WERI-Rb-1 (cell line): ENCODE measurements at regions not wholly inside any gene's neighbourhood (a gene's known extent, or its start where the extent isn't known, plus 50 kb on each side); places are given as distances from the start of the nearest gene placed in this dataset.
"Not testable (repeated sequence)": the region's sequence is repeated elsewhere in the genome, so short reads cannot be mapped to it uniquely, and the experiment has no call there.

Source experiments
- DNase-seq: peaks from one replicate; pipeline ENCODE4 v3.0.0-alpha.2; 2020
- H3K27ac ChIP-seq: fragments of 250-450 bp; sonication (Bioruptor Pico); 2 replicates; pipeline ENCODE4 v1.5.1; 2020; ENCODE audit warnings: mild to moderate bottlenecking, moderate library complexity
- H3K27me3 ChIP-seq: fragments of 250-450 bp; sonication (Bioruptor Pico); 2 replicates; pipeline ENCODE4 v1.5.1; 2021; ENCODE audit warnings: mild to moderate bottlenecking, low read depth, moderate library complexity; ENCODE audit not compliant: insufficient read depth, severe bottlenecking
- H3K36me3 ChIP-seq: fragments of 250-450 bp; sonication (Bioruptor Pico); 2 replicates; pipeline ENCODE4 v1.5.1; 2020; ENCODE audit warnings: mild to moderate bottlenecking, moderate library complexity
- H3K4me3 ChIP-seq: 2 replicates; pipeline ENCODE4 v1.5.1; 2011; ENCODE audit warnings: low read depth, mild to moderate bottlenecking, control low read depth, low read length
- H3K9me3 ChIP-seq: fragments of 250-450 bp; sonication (Bioruptor Pico); 2 replicates; pipeline ENCODE4 v1.5.1; 2021; ENCODE audit warnings: mild to moderate bottlenecking, moderate library complexity; ENCODE audit not compliant: severe bottlenecking
- TF ChIP-seq, protein P1 (sequence below): IDR thresholded peaks from 2 replicates; pipeline ENCODE4 v1.5.1; 2011; ENCODE audit warnings: low read depth, mild to moderate bottlenecking, control low read depth, inconsistent platforms, low read length

DNA sequence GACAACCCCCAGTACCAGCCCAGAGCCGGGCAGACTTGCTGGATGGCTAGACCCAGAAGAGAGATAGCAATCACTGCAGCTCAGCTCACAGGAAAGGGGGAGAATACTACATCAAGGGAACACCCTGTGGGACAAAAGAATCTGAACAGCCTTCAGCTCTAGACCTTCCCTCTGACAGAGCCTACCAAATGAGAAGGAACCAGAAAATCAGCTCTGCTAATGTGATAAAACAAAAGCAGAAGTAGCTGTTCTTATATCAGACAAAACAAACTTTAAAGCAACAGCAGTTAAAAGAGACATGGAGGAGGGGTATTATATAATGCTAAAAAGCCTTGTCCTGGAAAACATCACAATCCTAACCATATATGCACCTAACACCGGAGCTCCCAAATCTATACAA, 283.3 kb downstream of the KLF13 start:
- Histone ChIP-seq H3K36me3 (no peaks in the 10 kb centered on the region), H3K27me3 (no peaks in the 10 kb centered on the region), H3K4me3 (no peak overlapping the region), H3K9me3 (no peaks in the 10 kb centered on the region), H3K27ac (no peak overlapping the region)
- TF ChIP-seq, protein P1, sequence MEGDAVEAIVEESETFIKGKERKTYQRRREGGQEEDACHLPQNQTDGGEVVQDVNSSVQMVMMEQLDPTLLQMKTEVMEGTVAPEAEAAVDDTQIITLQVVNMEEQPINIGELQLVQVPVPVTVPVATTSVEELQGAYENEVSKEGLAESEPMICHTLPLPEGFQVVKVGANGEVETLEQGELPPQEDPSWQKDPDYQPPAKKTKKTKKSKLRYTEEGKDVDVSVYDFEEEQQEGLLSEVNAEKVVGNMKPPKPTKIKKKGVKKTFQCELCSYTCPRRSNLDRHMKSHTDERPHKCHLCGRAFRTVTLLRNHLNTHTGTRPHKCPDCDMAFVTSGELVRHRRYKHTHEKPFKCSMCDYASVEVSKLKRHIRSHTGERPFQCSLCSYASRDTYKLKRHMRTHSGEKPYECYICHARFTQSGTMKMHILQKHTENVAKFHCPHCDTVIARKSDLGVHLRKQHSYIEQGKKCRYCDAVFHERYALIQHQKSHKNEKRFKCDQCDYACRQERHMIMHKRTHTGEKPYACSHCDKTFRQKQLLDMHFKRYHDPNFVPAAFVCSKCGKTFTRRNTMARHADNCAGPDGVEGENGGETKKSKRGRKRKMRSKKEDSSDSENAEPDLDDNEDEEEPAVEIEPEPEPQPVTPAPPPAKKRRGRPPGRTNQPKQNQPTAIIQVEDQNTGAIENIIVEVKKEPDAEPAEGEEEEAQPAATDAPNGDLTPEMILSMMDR: no peak
- no peak for DNase-seq

DNA sequence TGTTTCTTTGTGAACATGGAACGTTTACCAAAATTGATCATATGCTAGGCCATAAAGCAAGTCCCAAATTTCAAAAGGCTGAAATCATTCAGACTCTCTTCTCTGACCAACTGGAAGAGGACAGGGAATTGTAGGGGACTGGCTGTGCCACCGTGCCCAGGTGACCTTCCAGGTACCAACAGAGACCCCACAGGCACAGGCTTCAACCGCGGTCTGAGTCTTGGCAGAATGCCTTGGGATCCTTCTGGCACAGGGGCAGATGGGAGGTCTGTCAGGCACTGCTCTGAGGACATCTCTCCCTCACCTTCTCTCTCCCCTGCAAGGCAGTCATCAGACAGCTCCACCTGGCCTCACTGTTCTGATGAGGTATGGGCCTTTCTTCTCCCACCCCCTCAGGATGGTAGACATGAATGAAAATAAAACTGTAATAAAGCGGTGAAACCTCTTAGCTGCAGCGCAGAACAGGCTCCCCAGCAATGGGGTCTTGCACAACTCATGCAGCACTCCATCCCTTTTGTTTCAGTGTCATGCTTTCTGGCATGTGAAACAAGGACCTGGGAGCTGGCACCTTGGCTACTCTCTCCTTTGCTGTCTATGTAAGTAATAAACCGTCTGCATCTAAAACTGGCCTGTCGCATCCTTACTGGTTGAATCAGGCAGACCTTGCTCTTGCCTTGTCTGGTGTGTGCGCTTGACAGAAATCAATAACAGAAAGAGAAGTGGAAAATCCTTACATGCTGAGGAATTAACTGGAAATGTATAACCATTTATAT, 289.2 kb downstream of the KLF13 start:
- no peaks in the 10 kb centered on the region for H3K27me3 ChIP-seq
- TF ChIP-seq, protein P1: no peak
- DNase-seq: no peak

DNA sequence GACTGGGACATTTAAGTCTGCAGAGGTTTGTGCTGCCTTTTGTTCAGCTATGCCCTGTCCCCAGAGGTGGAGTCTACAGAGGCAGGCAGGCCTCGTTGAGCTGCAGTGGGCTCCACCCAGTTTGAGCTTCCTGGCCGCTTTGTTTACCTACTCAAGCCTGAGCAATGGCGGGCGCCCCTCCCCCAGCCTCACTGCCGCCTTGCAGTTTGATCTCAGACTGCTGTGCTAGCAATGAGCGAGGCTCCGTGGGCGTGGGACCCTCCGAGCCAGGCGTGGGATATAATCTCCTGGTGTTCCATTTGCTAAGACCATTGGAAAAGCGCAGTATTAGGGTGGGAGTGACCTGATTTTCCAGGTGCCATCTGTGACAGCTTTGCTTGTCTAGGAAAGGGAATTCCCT, 296.7 kb downstream of the KLF13 start:
- not testable (repeated sequence) for H3K36me3 ChIP-seq, H3K9me3 ChIP-seq, DNase-seq, H3K27ac ChIP-seq, H3K4me3 ChIP-seq, H3K27me3 ChIP-seq

More for the DNA sequence above, 289.2 kb downstream of the KLF13 start:
- H3K4me3 ChIP-seq: no peak overlapping the region
- H3K9me3 ChIP-seq: peaks cover 2% of the 10 kb centered on the region
- no peak overlapping the region for H3K27ac ChIP-seq
- H3K36me3 ChIP-seq: no peaks in the 10 kb centered on the region

DNA sequence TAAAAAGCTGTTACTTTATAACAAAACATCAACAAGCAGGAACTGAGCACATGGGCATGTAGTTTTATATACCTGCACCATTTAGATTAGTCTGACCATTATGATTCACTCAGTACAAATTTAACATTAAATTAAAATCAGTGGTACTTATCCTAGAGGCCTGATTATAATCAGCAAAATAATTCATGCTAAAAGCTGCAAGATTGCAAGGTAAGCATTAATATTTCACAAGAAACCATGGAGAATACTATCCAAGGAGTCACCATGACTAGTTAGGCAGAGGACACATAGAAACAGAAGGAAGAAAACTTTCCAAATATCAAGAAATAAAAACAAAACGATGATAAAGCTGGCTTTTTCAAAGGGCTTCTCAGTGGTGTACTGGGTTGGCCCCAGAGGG, 297.5 kb downstream of the KLF13 start:
- not testable (repeated sequence) for H3K27ac ChIP-seq, H3K27me3 ChIP-seq, H3K9me3 ChIP-seq, DNase-seq, H3K36me3 ChIP-seq, H3K4me3 ChIP-seq

DNA sequence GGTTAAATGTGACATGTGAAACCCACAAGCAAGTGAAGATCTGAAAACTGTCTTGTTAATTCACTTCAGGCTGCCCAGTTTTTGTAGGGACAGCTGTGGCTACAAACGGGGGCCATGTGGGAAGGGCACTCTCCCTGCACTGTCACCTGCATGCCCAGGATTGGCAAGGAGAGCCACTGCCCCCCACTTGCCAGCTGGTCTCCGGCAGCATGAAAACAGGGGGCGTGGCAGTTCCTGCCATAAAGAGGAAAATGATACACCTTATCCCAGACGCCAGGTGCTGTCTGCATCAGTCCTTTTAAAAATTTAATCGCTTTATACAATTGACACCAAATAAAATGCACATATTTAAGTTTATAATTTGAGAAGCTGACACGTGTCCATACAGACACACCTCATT, 309.1 kb downstream of the KLF13 start:
- not testable (repeated sequence) for H3K4me3 ChIP-seq

DNA sequence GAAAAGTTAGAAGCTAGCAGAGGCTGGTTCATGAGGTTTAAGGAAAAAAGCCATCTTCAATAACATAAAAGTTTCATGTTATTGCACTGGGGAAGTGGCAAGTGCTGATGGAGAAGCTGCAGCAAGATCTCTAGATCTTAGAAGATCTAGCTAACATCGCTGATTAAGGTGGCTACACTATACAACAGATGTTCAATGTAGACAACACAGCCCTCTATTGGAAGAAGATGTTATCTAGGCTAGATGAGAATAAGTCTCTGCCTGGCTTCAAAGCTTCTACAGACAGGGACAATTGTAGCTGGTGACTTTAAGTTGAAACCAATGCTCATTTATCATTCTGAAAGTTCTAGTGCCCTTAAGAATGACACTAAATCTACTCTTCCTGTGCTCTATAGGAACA, 310.3 kb downstream of the KLF13 start:
- H3K27ac ChIP-seq, H3K9me3 ChIP-seq, H3K36me3 ChIP-seq, H3K4me3 ChIP-seq, DNase-seq, H3K27me3 ChIP-seq: not testable (repeated sequence)

More for the DNA sequence above, 309.1 kb downstream of the KLF13 start:
- DNase-seq, H3K36me3 ChIP-seq, H3K9me3 ChIP-seq, H3K27me3 ChIP-seq, H3K27ac ChIP-seq: not testable (repeated sequence)

DNA sequence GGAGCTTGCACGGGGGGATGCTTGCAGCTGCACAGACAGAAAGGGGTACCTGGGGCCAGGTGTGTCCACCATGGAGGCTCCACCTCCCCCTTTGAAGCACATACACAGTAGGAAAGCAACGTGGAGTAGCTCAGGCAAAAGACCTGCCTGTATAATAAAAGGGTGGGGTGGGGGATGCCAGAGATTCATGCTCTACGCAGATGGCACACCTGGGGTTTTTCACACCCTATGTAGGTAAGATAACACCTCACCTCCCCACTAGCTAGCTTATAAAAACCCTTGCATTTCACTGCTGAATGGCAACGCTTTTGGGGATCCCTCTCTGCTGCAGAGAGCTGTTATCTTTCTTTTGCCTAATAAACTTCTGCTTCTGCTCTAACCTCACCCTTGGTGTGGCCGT, 317.3 kb downstream of the KLF13 start:
- H3K27ac ChIP-seq, H3K27me3 ChIP-seq, H3K36me3 ChIP-seq: not testable (repeated sequence)

DNA sequence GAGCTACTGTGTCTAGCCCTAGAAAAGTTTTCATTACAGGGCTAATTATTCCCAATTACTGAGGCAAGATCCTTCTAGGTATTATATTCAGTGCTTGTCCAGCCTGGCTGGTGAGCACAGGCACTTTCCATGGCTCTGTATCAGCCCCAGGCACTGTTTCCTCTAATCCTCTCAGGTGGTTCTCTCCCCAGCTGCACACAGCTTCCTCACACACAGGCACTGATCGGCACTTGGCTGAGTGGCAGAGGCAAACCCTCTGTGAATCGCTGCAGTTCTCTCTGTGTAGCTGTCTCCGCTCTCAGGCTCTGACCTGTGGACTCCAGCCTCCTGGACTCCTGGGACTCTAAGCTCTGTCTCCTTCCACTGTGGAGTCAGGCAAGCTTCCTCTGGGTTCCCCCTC, 318.1 kb downstream of the KLF13 start:
- H3K27me3 ChIP-seq, H3K4me3 ChIP-seq, H3K9me3 ChIP-seq, H3K27ac ChIP-seq, H3K36me3 ChIP-seq: not testable (repeated sequence)
- DNase-seq: peak; percentile 8

More for the DNA sequence above, 317.3 kb downstream of the KLF13 start:
- H3K9me3 ChIP-seq, DNase-seq, H3K4me3 ChIP-seq: not testable (repeated sequence)

DNA sequence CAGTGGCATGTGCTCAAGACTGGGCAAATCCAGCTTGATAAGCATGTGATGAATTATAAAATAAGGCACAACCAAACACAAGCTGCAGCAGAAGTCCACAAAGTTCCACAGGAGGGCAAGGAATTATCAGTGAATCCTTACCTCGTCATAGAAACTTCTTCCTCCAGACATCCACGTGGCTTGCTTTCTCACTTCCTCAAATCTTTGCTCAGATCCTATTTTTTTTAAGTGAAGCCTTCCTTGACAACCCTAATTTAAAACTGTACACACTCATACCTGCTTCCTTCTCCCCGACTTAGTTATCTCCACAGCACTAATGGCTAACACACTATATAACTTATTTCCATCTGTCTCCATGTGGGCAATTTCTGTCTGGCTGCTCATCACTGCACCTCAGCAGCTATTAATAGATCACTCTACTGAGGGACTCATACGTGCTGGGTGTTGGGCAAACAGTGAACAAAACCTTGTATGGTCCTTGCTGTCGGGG, 320.7 kb downstream of the KLF13 start:
- H3K36me3 ChIP-seq, H3K4me3 ChIP-seq, H3K27me3 ChIP-seq, DNase-seq, H3K27ac ChIP-seq, H3K9me3 ChIP-seq: not testable (repeated sequence)

DNA sequence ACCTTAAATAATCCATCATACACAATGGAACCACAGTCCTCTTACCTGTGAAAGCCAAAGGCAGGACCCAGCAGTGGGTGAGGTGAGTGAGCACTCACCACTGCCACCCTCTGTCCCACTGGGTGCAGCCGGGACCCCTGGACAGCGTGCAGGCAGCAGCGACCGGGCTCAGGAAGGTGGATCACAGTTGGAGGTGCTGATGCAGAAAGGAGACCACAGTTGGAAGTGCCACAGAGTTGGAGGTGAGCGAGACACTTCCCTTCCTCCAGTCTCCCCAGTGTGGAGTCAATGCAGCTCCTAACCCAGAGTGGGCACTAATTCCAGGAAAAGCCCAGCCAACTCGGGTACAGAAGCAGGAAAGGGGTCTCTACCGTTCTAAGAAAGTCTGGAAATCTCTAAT, 323.0 kb downstream of the KLF13 start:
- not testable (repeated sequence) for DNase-seq, H3K9me3 ChIP-seq

More for the DNA sequence above, 323.0 kb downstream of the KLF13 start:
- H3K4me3 ChIP-seq, H3K36me3 ChIP-seq, H3K27ac ChIP-seq, H3K27me3 ChIP-seq: not testable (repeated sequence)
